Lung (tissue), 9 donors: ENCODE measurements at regions not wholly inside any gene's neighbourhood (a gene's known extent, or its start where the extent isn't known, plus 50 kb on each side); places are given as distances from the start of the nearest gene placed in this dataset.
"Not testable (repeated sequence)": the region's sequence is repeated elsewhere in the genome, so short reads cannot be mapped to it uniquely, and the experiment has no call there.

Experiments
- ATAC-seq: fragments of 200-7000 bp; cut with Tn5 transposase; one replicate; pipeline ENCODE4 v1.9.1; 2020; ENCODE audit warnings: moderate number of reproducible peaks; ENCODE audit not compliant: insufficient read depth, low FRiP score
- DNase-seq, 3 donors: peaks; one replicate each; pipeline ENCODE4 v3.0.0-alpha.2; 2013 to 2017
- H3K27ac ChIP-seq, 2 donors: one replicate each; pipeline ENCODE4 v1.5.1; 2013; ENCODE audit warnings: mild to moderate bottlenecking in 2 of 2, moderate library complexity in 2 of 2, control low read depth in 1 of 2, inconsistent platforms in 1 of 2, low read depth in 1 of 2, low read length in 1 of 2
- H3K27me3 ChIP-seq, 3 donors: one replicate each; pipeline ENCODE4 v1.5.1; 2013; ENCODE audit warnings: low read length in 2 of 3; ENCODE audit not compliant: control insufficient read depth in 3 of 3, insufficient read depth in 3 of 3
- H3K36me3 ChIP-seq, 4 donors: one replicate each; pipeline ENCODE4 v1.5.1; 2013; ENCODE audit warnings: low read length in 4 of 4, mild to moderate bottlenecking in 1 of 4, moderate library complexity in 1 of 4; ENCODE audit not compliant: control insufficient read depth in 4 of 4, insufficient read depth in 4 of 4
- H3K4me1 ChIP-seq, 5 donors: one replicate each; pipeline ENCODE4 v1.5.1; 2013; ENCODE audit warnings: low read length in 5 of 5, mild to moderate bottlenecking in 2 of 5, moderate library complexity in 1 of 5; ENCODE audit not compliant: control insufficient read depth in 5 of 5, insufficient read depth in 5 of 5
- H3K4me3 ChIP-seq: one replicate; pipeline ENCODE4 v1.5.1; 2013; ENCODE audit warnings: mild to moderate bottlenecking, control low read depth, moderate library complexity
- H3K9ac ChIP-seq, 2 donors: one replicate each; pipeline ENCODE4 v1.5.1; 2013; ENCODE audit warnings: low read length in 2 of 2, control low read depth in 1 of 2; ENCODE audit not compliant: insufficient read depth in 1 of 2
- H3K9me3 ChIP-seq, 4 donors: one replicate each; pipeline ENCODE4 v1.5.1; 2013; ENCODE audit warnings: low read length in 3 of 4, mild to moderate bottlenecking in 1 of 4, moderate library complexity in 1 of 4; ENCODE audit not compliant: control insufficient read depth in 4 of 4, insufficient read depth in 3 of 4
- WGBS, 2 donors: extraction: QIAGEN DNeasy Blood & Tissue Kit; methylation state at CpG; one replicate each; pipeline ENCODE4 v1.1.7; 2013; 5-methylcytosine and 5-hydroxymethylcytosine counted together
- donor health status: Bipolar disorder and iron deficiency.
- donor health status: healthy.
- donor health status: DM: yes; HTN: yes; CAD: no.

- not testable (repeated sequence) for H3K9me3 ChIP-seq, H3K4me3 ChIP-seq, DNase-seq, H3K4me1 ChIP-seq, H3K27ac ChIP-seq, ATAC-seq, H3K9ac ChIP-seq, H3K27me3 ChIP-seq
- H3K36me3 ChIP-seq, result peaks cover 0 to 25% (median 11%) of the 10 kb centered on the region in 4 donors
- WGBS, 2 donors, result 82% methylated on average over 11 to 12 of the region's 13 CpGs
Observed at GRCh38 chr3:195669310-195669709, 51.5 kb upstream of the MUC20 start.

DNA sequence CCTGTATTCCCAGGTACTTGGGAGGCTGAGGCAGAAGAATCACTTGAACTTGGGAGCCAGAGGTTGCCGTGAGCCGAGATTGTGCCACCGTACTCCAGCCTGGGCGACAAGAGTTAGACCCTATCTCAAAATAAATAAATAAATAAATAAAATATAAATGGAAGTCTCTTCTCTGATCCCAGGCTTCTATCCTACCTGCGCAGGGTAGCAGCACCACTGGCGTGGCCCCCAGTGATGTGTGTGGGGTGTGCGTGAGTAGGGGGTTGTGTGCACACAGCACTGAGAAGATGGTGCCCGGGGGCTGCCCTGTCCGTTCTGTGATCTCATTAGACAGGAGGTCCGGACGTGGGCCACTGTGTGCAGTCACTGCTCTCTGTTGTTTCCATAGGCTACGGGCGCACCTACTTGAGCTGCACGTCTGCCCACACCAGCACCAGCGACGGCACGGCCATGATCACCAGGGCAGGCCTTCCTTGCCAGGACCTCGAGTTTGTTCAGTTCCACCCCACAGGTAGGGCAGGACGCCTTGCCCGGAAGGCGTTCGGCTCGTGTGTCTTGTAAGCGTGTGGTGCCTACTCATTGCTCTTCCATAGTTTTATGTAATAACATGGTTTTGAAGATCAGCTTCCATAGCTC lies 52.5 kb upstream of the MUC20 start:
- not testable (repeated sequence) for H3K9ac ChIP-seq, H3K27ac ChIP-seq, DNase-seq, ATAC-seq, H3K4me3 ChIP-seq, H3K4me1 ChIP-seq, H3K9me3 ChIP-seq, H3K27me3 ChIP-seq
- H3K36me3 ChIP-seq, result peaks cover 0 to 26% (median 6%) of the 10 kb centered on the region in 4 donors
- WGBS, 2 donors, result 86 to 89% methylated on average over 20 to 24 of the region's 24 CpGs

- not testable (repeated sequence) for ATAC-seq, DNase-seq, H3K27me3 ChIP-seq, H3K4me3 ChIP-seq, H3K27ac ChIP-seq, H3K9me3 ChIP-seq, H3K4me1 ChIP-seq, H3K9ac ChIP-seq
- peaks cover 0 to 24% (median 3%) of the 10 kb centered on the region in 4 donors for H3K36me3 ChIP-seq
- WGBS, 2 donors, result 95 to 96% methylated on average over 12 to 19 of the region's 19 CpGs
Observed at GRCh38 chr3:195665311-195665710, 55.5 kb upstream of the MUC20 start.

- 84 to 86% methylated on average over 12 of the region's 12 CpGs for WGBS, 2 donors
- H3K36me3 ChIP-seq, result peaks cover 0 to 20% (median 3%) of the 10 kb centered on the region in 4 donors
- not testable (repeated sequence) for H3K4me3 ChIP-seq, DNase-seq, H3K4me1 ChIP-seq, H3K27me3 ChIP-seq, H3K9ac ChIP-seq, ATAC-seq, H3K27ac ChIP-seq, H3K9me3 ChIP-seq
Observed at GRCh38 chr3:195664131-195664530, 56.6 kb upstream of the MUC20 start.

DNA sequence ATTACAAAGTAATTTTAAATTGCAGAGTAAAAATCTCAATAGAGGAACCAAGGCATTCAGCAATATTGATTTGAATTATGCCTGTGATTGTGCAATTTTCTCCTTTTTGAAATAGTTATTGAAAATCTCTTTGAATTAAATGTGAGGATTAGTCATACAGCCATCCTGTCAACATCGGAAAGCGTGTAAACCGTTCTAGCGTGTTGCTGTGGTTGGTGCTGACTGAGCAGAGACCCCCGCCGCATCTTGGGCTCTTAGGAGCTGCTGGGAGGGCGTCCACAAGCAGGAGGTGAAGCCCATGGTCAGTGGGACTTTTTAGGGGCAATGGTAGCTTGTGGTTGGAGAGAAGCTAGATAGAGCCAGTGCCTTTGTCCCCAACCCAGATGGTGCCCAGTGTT lies 61.6 kb upstream of the MUC20 start:
- H3K9me3 ChIP-seq, H3K9ac ChIP-seq, DNase-seq, H3K4me1 ChIP-seq, H3K36me3 ChIP-seq, ATAC-seq, H3K27ac ChIP-seq, H3K27me3 ChIP-seq, H3K4me3 ChIP-seq: not testable (repeated sequence)
- WGBS, 2 donors, result 75% methylated on average over 3 of the region's 7 CpGs; no CpG with 5 or more reads in 1 of the 2 donors

GRCh38 chr3:195658381-195659135 lies 62.2 kb upstream of the MUC20 start:
- H3K4me3 ChIP-seq, H3K9ac ChIP-seq, H3K36me3 ChIP-seq, H3K27me3 ChIP-seq, H3K4me1 ChIP-seq, DNase-seq, H3K27ac ChIP-seq, H3K9me3 ChIP-seq: not testable (repeated sequence)
- peak; percentile 87 for ATAC-seq
- 4 to 30% methylated on average over 3 to 25 of the region's 53 CpGs for WGBS, 2 donors

- H3K9ac ChIP-seq, H3K4me1 ChIP-seq, H3K27me3 ChIP-seq, H3K36me3 ChIP-seq, H3K9me3 ChIP-seq: not testable (repeated sequence)
- peak; percentile 88 to 94 (median 91) for DNase-seq
- Histone ChIP-seq H3K4me3 (peak overlapping the region; percentile 60), H3K27ac (peak overlapping the region; percentile 81 to 83)
- ATAC-seq, result peak; percentile 93
- WGBS, 2 donors, result 4 to 10% methylated on average over 40 to 94 of the region's 99 CpGs
Observed at GRCh38 chr3:195657475-195658372, 63.1 kb upstream of the MUC20 start.
